ENCODE measurements at regions not wholly inside any gene's neighbourhood (a gene's known extent, or its start where the extent isn't known, plus 50 kb on each side); places are given as distances from the start of the nearest gene placed in this dataset.

- H3K9me2 ChIP-seq (ENCODE audit: insufficient read depth, low read length): no peaks in the 10 kb centered on the region
- no peak for TF ChIP-seq SMC3 (conservative IDR thresholded peaks at IDR 0.05; ENCODE audit: poor library complexity)
- TF ChIP-seq CTCF (IDR thresholded peaks at IDR 0.05; ENCODE audit: poor library complexity, severe bottlenecking): no peak
- no peak for TF ChIP-seq MXI1 (conservative IDR thresholded peaks at IDR 0.05; ENCODE audit: poor library complexity, severe bottlenecking)
- TF ChIP-seq, protein P1, sequence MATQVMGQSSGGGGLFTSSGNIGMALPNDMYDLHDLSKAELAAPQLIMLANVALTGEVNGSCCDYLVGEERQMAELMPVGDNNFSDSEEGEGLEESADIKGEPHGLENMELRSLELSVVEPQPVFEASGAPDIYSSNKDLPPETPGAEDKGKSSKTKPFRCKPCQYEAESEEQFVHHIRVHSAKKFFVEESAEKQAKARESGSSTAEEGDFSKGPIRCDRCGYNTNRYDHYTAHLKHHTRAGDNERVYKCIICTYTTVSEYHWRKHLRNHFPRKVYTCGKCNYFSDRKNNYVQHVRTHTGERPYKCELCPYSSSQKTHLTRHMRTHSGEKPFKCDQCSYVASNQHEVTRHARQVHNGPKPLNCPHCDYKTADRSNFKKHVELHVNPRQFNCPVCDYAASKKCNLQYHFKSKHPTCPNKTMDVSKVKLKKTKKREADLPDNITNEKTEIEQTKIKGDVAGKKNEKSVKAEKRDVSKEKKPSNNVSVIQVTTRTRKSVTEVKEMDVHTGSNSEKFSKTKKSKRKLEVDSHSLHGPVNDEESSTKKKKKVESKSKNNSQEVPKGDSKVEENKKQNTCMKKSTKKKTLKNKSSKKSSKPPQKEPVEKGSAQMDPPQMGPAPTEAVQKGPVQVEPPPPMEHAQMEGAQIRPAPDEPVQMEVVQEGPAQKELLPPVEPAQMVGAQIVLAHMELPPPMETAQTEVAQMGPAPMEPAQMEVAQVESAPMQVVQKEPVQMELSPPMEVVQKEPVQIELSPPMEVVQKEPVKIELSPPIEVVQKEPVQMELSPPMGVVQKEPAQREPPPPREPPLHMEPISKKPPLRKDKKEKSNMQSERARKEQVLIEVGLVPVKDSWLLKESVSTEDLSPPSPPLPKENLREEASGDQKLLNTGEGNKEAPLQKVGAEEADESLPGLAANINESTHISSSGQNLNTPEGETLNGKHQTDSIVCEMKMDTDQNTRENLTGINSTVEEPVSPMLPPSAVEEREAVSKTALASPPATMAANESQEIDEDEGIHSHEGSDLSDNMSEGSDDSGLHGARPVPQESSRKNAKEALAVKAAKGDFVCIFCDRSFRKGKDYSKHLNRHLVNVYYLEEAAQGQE (IDR thresholded peaks at IDR 0.05; ENCODE audit: borderline replicate concordance): no peak
- no peak for TF ChIP-seq TAF1 (IDR thresholded peaks at IDR 0.05; ENCODE audit: low read depth)
- TF ChIP-seq POLR2AphosphoS5 (IDR thresholded peaks at IDR 0.05): no peak
- no peak for TF ChIP-seq EZH2 (IDR thresholded peaks at IDR 0.05; ENCODE audit: borderline replicate concordance, insufficient read depth, low read length, poor library complexity, severe bottlenecking)
- no peak for TF ChIP-seq EP300 (conservative IDR thresholded peaks at IDR 0.05; ENCODE audit: poor library complexity, severe bottlenecking)
- no peak for TF ChIP-seq RAD21 (conservative IDR thresholded peaks at IDR 0.05)
- H3K9ac ChIP-seq (ENCODE audit: low read length): no peak overlapping the region
- H3K36me3 ChIP-seq (ENCODE audit: insufficient read depth, low read length): no peaks in the 10 kb centered on the region
- no peaks in the 10 kb centered on the region for H3K9me3 ChIP-seq (ENCODE audit: low read length)
- H3K27me3 ChIP-seq (ENCODE audit: insufficient read depth, low read depth, low read length): no peaks in the 10 kb centered on the region
- no peak overlapping the region for H3K27ac ChIP-seq (ENCODE audit: low read length)
- no peak overlapping the region for H3K4me3 ChIP-seq (ENCODE audit: low read length)
- no peak overlapping the region for H2AFZ ChIP-seq (ENCODE audit: low read depth, low read length)
- no peak overlapping the region for H3K4me2 ChIP-seq (ENCODE audit: low read length)
- no peaks in the 10 kb centered on the region for H3F3A ChIP-seq (ENCODE audit: insufficient read depth, low read length, poor library complexity, severe bottlenecking)
- H3K79me2 ChIP-seq (replicated peaks; ENCODE audit: insufficient read depth, low read length): no peaks in the 10 kb centered on the region
- no peaks in the 10 kb centered on the region for H4K20me1 ChIP-seq (ENCODE audit: insufficient read depth)
Observed at GRCh38 chr11:31957674-31958073, 133.2 kb upstream of the RCN1 start.

- Histone ChIP-seq H3K9me3 (ENCODE audit: low read length) (no peaks in the 10 kb centered on the region), H3K27ac (ENCODE audit: low read length) (no peak overlapping the region), H3K36me3 (ENCODE audit: insufficient read depth, low read length) (no peaks in the 10 kb centered on the region), H3F3A (ENCODE audit: insufficient read depth, low read length, poor library complexity, severe bottlenecking) (no peaks in the 10 kb centered on the region), H3K4me2 (ENCODE audit: low read length) (no peak overlapping the region), H4K20me1 (ENCODE audit: insufficient read depth) (no peaks in the 10 kb centered on the region), H3K27me3 (ENCODE audit: insufficient read depth, low read depth, low read length) (no peaks in the 10 kb centered on the region), H3K9ac (ENCODE audit: low read length) (no peak overlapping the region), H3K4me3 (ENCODE audit: low read length) (no peak overlapping the region), H2AFZ (ENCODE audit: low read depth, low read length) (no peak overlapping the region), H3K9me2 (ENCODE audit: insufficient read depth, low read length) (no peaks in the 10 kb centered on the region), H3K79me2 (replicated peaks; ENCODE audit: insufficient read depth, low read length) (no peaks in the 10 kb centered on the region)
- TF ChIP-seq TAF1 (IDR thresholded peaks at IDR 0.05; ENCODE audit: low read depth): no peak
- no peak for TF ChIP-seq EZH2 (IDR thresholded peaks at IDR 0.05; ENCODE audit: borderline replicate concordance, insufficient read depth, low read length, poor library complexity, severe bottlenecking)
- no peak for TF ChIP-seq EP300 (conservative IDR thresholded peaks at IDR 0.05; ENCODE audit: poor library complexity, severe bottlenecking)
- no peak for TF ChIP-seq RAD21 (conservative IDR thresholded peaks at IDR 0.05)
- TF ChIP-seq, protein P1 (IDR thresholded peaks at IDR 0.05; ENCODE audit: borderline replicate concordance): no peak
- TF ChIP-seq SMC3 (conservative IDR thresholded peaks at IDR 0.05; ENCODE audit: poor library complexity): no peak
- TF ChIP-seq MXI1 (conservative IDR thresholded peaks at IDR 0.05; ENCODE audit: poor library complexity, severe bottlenecking): no peak
- no peak for TF ChIP-seq CTCF (IDR thresholded peaks at IDR 0.05; ENCODE audit: poor library complexity, severe bottlenecking)
- TF ChIP-seq POLR2AphosphoS5 (IDR thresholded peaks at IDR 0.05): no peak
Observed at GRCh38 chr11:31956310-31956709, 134.6 kb upstream of the RCN1 start.

Data from neural cell (in vitro differentiated cells).